ENCODE measurements at regions not wholly inside any gene's neighbourhood (a gene's known extent, or its start where the extent isn't known, plus 50 kb on each side); places are given as distances from the start of the nearest gene placed in this dataset.

- Histone ChIP-seq H4K20me1 (ENCODE audit: insufficient read depth, low read length) (no peaks in the 10 kb centered on the region), H3K79me2 (ENCODE audit: low read length) (no peaks in the 10 kb centered on the region), H3K9me3 (ENCODE audit: insufficient read depth, low read length) (no peaks in the 10 kb centered on the region), H2AFZ (ENCODE audit: low read depth, low read length) (no peak overlapping the region), H3K4me1 (ENCODE audit: low read length) (peaks cover 15% of the 10 kb centered on the region), H3K4me3 (ENCODE audit: low read length) (no peak overlapping the region), H3K9ac (ENCODE audit: low read length) (no peak overlapping the region), H3K36me3 (replicated peaks; ENCODE audit: low read depth, low read length) (no peaks in the 10 kb centered on the region), H3K4me2 (ENCODE audit: low read length) (no peak overlapping the region), H3K27me3 (ENCODE audit: low read depth, low read length) (peaks cover 17% of the 10 kb centered on the region), H3K27ac (ENCODE audit: low read length) (no peak overlapping the region)
- TF ChIP-seq EZH2phosphoT487 (IDR thresholded peaks at IDR 0.05; ENCODE audit: low read depth) = no peak
- TF ChIP-seq CTCF (IDR thresholded peaks at IDR 0.05; ENCODE audit: low read depth, low read length) = no peak
Observed at GRCh38 chr2:12068796-12069538, 322.5 kb downstream of the LPIN1 start.

DNA sequence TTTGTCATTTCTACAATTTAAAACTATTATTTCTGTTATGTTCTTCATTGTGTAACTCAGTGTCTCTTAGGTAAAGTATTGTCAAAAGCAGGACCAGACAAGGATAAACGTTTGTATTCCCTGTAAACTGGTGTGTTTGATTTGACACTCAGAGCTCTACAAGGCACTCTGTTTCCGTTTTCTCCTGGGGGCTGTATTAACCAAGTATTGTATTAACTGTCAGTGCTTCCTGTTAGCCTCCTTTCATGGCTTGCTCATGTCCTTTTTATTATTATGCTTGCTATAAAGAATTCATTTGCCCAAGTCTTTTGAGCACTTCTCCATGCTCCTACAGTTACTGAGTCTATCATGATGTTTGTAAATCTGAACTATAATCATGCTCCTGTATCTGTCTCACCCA lies 323.7 kb downstream of the LPIN1 start:
- H3K4me2 ChIP-seq (ENCODE audit: low read length) = no peak overlapping the region
- no peak overlapping the region for H3K9ac ChIP-seq (ENCODE audit: low read length)
- H3K27me3 ChIP-seq (ENCODE audit: low read depth, low read length) = peaks cover 14% of the 10 kb centered on the region; the same call in 1 of the 2 replicates
- H3K27ac ChIP-seq (ENCODE audit: low read length) = no peak overlapping the region
- no peaks in the 10 kb centered on the region for H3K9me3 ChIP-seq (ENCODE audit: insufficient read depth, low read length)
- no peaks in the 10 kb centered on the region for H3K79me2 ChIP-seq (ENCODE audit: low read length)
- peaks cover 15% of the 10 kb centered on the region for H3K4me1 ChIP-seq (ENCODE audit: low read length)
- H2AFZ ChIP-seq (ENCODE audit: low read depth, low read length) = no peak overlapping the region
- no peak overlapping the region for H3K4me3 ChIP-seq (ENCODE audit: low read length)
- TF ChIP-seq EZH2phosphoT487 (IDR thresholded peaks at IDR 0.05; ENCODE audit: low read depth) (no peak), CTCF (IDR thresholded peaks at IDR 0.05; ENCODE audit: low read depth, low read length) (no peak)
- H3K36me3 ChIP-seq (replicated peaks; ENCODE audit: low read depth, low read length) = no peaks in the 10 kb centered on the region
- H4K20me1 ChIP-seq (ENCODE audit: insufficient read depth, low read length) = no peaks in the 10 kb centered on the region

DNA sequence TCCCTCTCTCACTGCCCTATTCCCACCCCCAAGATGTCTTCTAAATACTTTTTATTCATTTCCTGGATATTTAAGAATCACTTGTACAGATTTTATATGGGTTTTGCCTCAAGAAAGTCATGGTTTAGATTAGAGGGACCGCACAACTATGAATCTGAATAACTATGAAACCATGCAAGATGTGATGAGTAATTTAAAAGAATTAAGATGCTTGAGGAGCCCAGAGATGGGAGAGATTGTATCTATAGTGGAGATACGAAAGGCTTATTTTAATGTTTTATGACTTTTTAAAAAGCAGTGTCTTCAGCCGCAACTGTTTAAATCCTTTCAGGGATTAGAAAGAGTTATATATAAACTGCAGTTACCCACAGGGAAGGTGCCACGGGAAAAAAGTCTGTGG lies 324.1 kb downstream of the LPIN1 start:
- H2AFZ ChIP-seq (ENCODE audit: low read depth, low read length) = no peak overlapping the region
- H3K4me3 ChIP-seq (ENCODE audit: low read length) = no peak overlapping the region
- no peaks in the 10 kb centered on the region for H3K36me3 ChIP-seq (replicated peaks; ENCODE audit: low read depth, low read length)
- H3K9me3 ChIP-seq (ENCODE audit: insufficient read depth, low read length) = no peaks in the 10 kb centered on the region
- H3K27me3 ChIP-seq (ENCODE audit: low read depth, low read length) = peaks cover 14% of the 10 kb centered on the region; the same call in 1 of the 2 replicates
- no peak overlapping the region for H3K27ac ChIP-seq (ENCODE audit: low read length)
- H3K4me2 ChIP-seq (ENCODE audit: low read length) = no peak overlapping the region
- no peak overlapping the region for H3K9ac ChIP-seq (ENCODE audit: low read length)
- H4K20me1 ChIP-seq (ENCODE audit: insufficient read depth, low read length) = no peaks in the 10 kb centered on the region
- TF ChIP-seq EZH2phosphoT487 (IDR thresholded peaks at IDR 0.05; ENCODE audit: low read depth) (no peak), CTCF (IDR thresholded peaks at IDR 0.05; ENCODE audit: low read depth, low read length) (no peak)
- peaks cover 15% of the 10 kb centered on the region for H3K4me1 ChIP-seq (ENCODE audit: low read length)
- no peaks in the 10 kb centered on the region for H3K79me2 ChIP-seq (ENCODE audit: low read length)

- Histone ChIP-seq H3K79me2 (ENCODE audit: low read length) (no peaks in the 10 kb centered on the region), H2AFZ (ENCODE audit: low read depth, low read length) (no peak overlapping the region), H3K36me3 (replicated peaks; ENCODE audit: low read depth, low read length) (no peaks in the 10 kb centered on the region), H4K20me1 (ENCODE audit: insufficient read depth, low read length) (no peaks in the 10 kb centered on the region), H3K9me3 (ENCODE audit: insufficient read depth, low read length) (no peaks in the 10 kb centered on the region), H3K27me3 (ENCODE audit: low read depth, low read length) (peaks cover 14% of the 10 kb centered on the region; the same call in 1 of the 2 replicates), H3K4me1 (ENCODE audit: low read length) (peaks cover 15% of the 10 kb centered on the region), H3K4me2 (ENCODE audit: low read length) (no peak overlapping the region), H3K27ac (ENCODE audit: low read length) (no peak overlapping the region), H3K9ac (ENCODE audit: low read length) (no peak overlapping the region), H3K4me3 (ENCODE audit: low read length) (no peak overlapping the region)
- no peak for TF ChIP-seq EZH2phosphoT487 (IDR thresholded peaks at IDR 0.05; ENCODE audit: low read depth)
- no peak for TF ChIP-seq CTCF (IDR thresholded peaks at IDR 0.05; ENCODE audit: low read depth, low read length)
Observed at GRCh38 chr2:12071318-12071717, 324.9 kb downstream of the LPIN1 start.
